Brain microvascular endothelial cell (primary cell): ENCODE measurements at regions not wholly inside any gene's neighbourhood (a gene's known extent, or its start where the extent isn't known, plus 50 kb on each side); places are given as distances from the start of the nearest gene placed in this dataset.

Experiments used
- DNase-seq: peaks from one replicate; pipeline ENCODE4 v3.0.0-alpha.2; 2020
- H3K27ac ChIP-seq: fragments of 250-450 bp; sonication (Bioruptor Pico); 2 replicates; pipeline ENCODE4 v1.5.1; 2020; ENCODE audit warnings: mild to moderate bottlenecking, moderate library complexity
- H3K27me3 ChIP-seq: fragments of 250-450 bp; sonication (Bioruptor Pico); replicated peaks from 2 replicates; pipeline ENCODE4 v1.5.1; 2020; ENCODE audit warnings: mild to moderate bottlenecking
- H3K36me3 ChIP-seq: fragments of 250-450 bp; sonication (Bioruptor Pico); replicated peaks from 2 replicates; pipeline ENCODE4 v1.5.1; 2020; ENCODE audit warnings: mild to moderate bottlenecking
- H3K4me3 ChIP-seq: 2 replicates; pipeline ENCODE4 v1.5.1; 2011; ENCODE audit warnings: low read depth, mild to moderate bottlenecking, control low read depth, low read length, moderate library complexity
- CTCF ChIP-seq: IDR thresholded peaks from 2 replicates; pipeline ENCODE4 v1.5.1; 2011; ENCODE audit warnings: low read depth, mild to moderate bottlenecking, moderate library complexity, low read length, control low read depth, inconsistent platforms; ENCODE audit errors: missing control alignments
- in situ Hi-C: cut with HindIII; loops from 2 replicates; pipeline ENCODE4 v1.10.0; 2017; ENCODE audit warnings: low sequenced_read_pairs, low pct_ligation_motif_present

DNA sequence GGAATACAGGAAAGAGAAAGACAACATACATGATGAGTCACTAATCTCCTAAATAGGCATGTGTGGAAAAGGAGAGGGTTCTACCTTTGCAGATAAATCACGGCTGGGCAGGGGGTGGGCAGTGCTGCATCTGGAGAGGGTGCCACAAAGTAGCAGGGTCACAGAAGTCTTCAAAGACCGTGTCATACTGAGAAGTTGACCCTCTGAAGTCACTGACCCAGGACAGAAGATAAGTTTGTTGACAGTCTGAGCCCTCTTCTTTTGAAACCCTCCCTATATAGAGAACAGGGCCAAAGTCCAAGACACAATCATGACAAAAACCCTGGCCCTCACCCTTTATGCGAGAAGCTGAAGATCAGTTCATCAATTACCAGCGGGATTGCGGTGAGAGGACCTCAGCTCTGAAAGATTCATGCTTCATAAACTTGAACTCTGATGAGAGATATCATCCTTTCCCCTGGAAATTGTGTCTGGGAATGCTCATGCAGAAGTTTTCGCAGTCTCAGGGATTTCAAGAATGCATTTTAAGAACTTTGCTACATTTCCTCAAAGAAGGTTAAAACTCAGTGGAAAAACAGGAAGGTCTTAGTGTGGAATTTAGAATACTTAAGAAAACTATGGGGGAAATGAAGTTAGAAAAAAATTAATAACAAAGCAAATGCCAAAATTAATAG lies 129.5 kb downstream of the FAM124B start:
- no peaks in the 10 kb centered on the region for H3K36me3 ChIP-seq
- no peak overlapping the region for H3K4me3 ChIP-seq
- no peaks in the 10 kb centered on the region for H3K27me3 ChIP-seq
- TF ChIP-seq CTCF, result no peak
- in situ Hi-C loops, result no loop called here
- no peak overlapping the region for H3K27ac ChIP-seq
- DNase-seq, result no peak

- no peak for DNase-seq
- no peak overlapping the region for H3K4me3 ChIP-seq
- TF ChIP-seq CTCF, result no peak
- no peaks in the 10 kb centered on the region for H3K27me3 ChIP-seq
- no peak overlapping the region for H3K27ac ChIP-seq
- H3K36me3 ChIP-seq, result no peaks in the 10 kb centered on the region
- in situ Hi-C loops, result no loop called here
Observed at GRCh38 chr2:224271617-224272236, 130.2 kb downstream of the FAM124B start.

- Histone ChIP-seq H3K27ac (peak overlapping the region; percentile 73), H3K36me3 (no peaks in the 10 kb centered on the region), H3K4me3 (no peak overlapping the region), H3K27me3 (no peaks in the 10 kb centered on the region)
- DNase-seq, result peak; percentile 80
- in situ Hi-C loops, result no loop called here
- no peak for TF ChIP-seq CTCF
Observed at GRCh38 chr2:224268441-224268840, 133.5 kb downstream of the FAM124B start.

- H3K4me3 ChIP-seq, result no peak overlapping the region
- H3K36me3 ChIP-seq, result no peaks in the 10 kb centered on the region
- DNase-seq, result no peak
- no peak overlapping the region for H3K27ac ChIP-seq
- H3K27me3 ChIP-seq, result no peaks in the 10 kb centered on the region
- in situ Hi-C loops, result no loop called here
- TF ChIP-seq CTCF, result no peak
Observed at GRCh38 chr2:224264259-224264658, 137.6 kb downstream of the FAM124B start.

DNA sequence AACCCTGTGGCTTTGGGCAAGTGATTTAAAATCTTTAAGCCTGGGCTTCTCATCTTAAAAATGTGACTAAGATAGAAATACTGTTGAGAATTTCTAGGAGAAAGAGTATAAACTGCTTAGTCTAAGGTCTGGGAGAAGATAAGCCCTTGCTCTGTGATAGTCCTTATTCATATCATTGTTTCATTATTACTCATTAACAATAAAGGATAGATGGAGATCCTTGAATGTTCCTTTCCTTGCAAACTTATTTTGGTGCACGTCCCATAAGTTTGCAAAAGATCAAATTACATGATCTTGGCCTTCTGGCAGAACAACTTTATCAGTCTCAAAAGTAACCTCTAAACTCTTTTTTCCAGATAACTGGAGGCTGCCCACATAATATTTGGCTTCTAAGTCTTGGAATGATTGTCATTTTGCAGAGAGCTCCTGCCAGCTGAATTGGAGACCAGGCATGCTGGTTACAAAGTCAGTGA lies 138.3 kb downstream of the FAM124B start:
- peak; percentile 32 for DNase-seq
- in situ Hi-C loops, result no loop called here
- no peaks in the 10 kb centered on the region for H3K36me3 ChIP-seq
- no peak for TF ChIP-seq CTCF
- peak overlapping the region; percentile 54 for H3K27ac ChIP-seq
- no peak overlapping the region for H3K4me3 ChIP-seq
- no peaks in the 10 kb centered on the region for H3K27me3 ChIP-seq
